Erythroblast (primary cell): ENCODE measurements at regions not wholly inside any gene's neighbourhood (a gene's known extent, or its start where the extent isn't known, plus 50 kb on each side); places are given as distances from the start of the nearest gene placed in this dataset.

Experiments
- GATA1 ChIP-seq: IDR thresholded peaks from 2 replicates; pipeline ENCODE4 v1.6.1; 2011; ENCODE audit warnings: low read depth, mild to moderate bottlenecking, control low read depth, low read length, moderate library complexity
- POLR2A ChIP-seq: IDR thresholded peaks from 2 replicates; pipeline ENCODE4 v1.6.1; 2011; ENCODE audit warnings: mild to moderate bottlenecking, low read length

GRCh38 chr3:80285388-80285787 lies 517.6 kb upstream of the ROBO1 start:
- TF ChIP-seq POLR2A (no peak), GATA1 (no peak)
